Esophagus muscularis mucosa (tissue), 4 donors: ENCODE measurements at regions not wholly inside any gene's neighbourhood (a gene's known extent, or its start where the extent isn't known, plus 50 kb on each side); places are given as distances from the start of the nearest gene placed in this dataset.

Experiments used
- CTCF ChIP-seq, 3 experiments: fragments of 200-600 bp in 2 of 3; fragments of 450-650 bp in 1 of 3; sonication (generic) in 2 of 3; IDR thresholded peaks; one replicate each; pipeline ENCODE4 v1.5.1; 2017 to 2019; ENCODE audit warnings: antibody characterized with exemption in 3 of 3, mild to moderate bottlenecking in 2 of 3, moderate library complexity in 1 of 3
- EP300 ChIP-seq: sonication (generic); formaldehyde crosslinking; IDR thresholded peaks from one replicate; pipeline ENCODE4 v1.6.1; 2017; ENCODE audit warnings: antibody characterized with exemption
- POLR2A ChIP-seq: fragments of 450-650 bp; IDR thresholded peaks from one replicate; pipeline ENCODE4 v1.6.1; 2017; ENCODE audit warnings: antibody characterized with exemption, moderate library complexity, mild to moderate bottlenecking, low read depth
- POLR2AphosphoS5 ChIP-seq, 2 donors: sonication (generic); formaldehyde crosslinking; IDR thresholded peaks; one replicate each; pipeline ENCODE4 v1.6.1; 2017; ENCODE audit warnings: antibody characterized with exemption in 2 of 2

GRCh38 chr1:170355267-170355801, 176.6 kb upstream of the GORAB start:
- TF ChIP-seq POLR2A, result no peak
- TF ChIP-seq CTCF (IDR thresholded peaks at IDR 0.05), result no peak
- TF ChIP-seq EP300, result no peak
- TF ChIP-seq POLR2AphosphoS5 (IDR thresholded peaks at IDR 0.05), result no peak
